ENCODE measurements at regions not wholly inside any gene's neighbourhood (a gene's known extent, or its start where the extent isn't known, plus 50 kb on each side); places are given as distances from the start of the nearest gene placed in this dataset.

DNA sequence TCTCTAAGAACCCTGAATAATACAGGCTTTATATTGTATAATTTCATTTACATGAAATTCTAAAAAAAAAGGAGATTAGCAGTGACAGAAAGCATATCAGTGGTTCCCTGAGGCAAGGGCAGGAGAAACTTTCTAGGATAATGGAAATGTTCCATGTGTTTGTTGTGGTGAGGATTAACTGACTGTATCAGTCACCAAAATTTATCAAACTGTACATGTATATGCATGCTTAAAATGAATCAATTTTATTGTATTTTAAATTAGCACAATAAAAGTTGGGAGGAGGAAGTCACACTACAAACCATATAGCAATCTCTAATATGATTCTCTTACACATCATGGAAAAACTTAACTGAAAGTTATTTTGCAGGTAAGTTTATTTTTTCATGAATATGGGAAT, 396.8 kb downstream of the EFNB2 start:
- DNase-seq (ENCODE audit: low read depth), result no peak

DNA sequence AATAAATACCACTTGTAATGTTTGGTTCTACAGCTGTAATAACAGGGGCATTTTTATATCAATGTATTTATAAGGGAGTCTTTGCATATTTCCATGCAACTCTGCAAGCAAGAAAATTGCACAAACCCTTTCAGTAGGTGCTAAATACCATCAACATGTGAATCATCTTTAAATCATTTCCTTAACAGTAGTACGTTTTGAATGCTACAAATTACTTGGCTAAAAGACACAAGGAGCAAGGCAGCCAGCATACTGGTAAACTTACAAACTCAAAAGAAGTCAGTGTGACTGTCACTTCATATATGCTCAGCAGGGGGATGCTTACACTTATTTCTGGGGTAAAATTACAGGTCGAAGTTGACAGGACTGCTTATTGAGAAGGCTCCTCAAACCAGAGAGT, 402.4 kb downstream of the EFNB2 start:
- no peak for DNase-seq (ENCODE audit: low read depth)

DNA sequence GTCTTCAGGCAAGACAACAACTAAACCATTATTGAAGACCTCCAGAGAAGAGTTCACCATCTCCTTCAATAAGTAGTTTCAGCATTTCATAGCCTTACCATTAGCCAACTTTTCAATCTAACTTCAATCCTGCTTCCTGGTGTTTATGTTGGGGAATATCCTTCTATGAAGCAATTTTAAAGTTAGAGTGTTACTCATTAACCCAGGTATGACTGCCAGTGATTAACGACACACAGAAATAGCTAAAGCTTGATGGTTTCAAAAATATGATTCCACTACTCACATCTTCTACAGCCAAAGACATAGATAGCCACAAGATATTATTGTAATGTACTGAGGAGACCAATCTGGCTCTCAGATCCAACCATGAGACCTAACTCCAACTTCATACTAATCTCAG, 403.2 kb downstream of the EFNB2 start:
- no peak for DNase-seq (ENCODE audit: low read depth)

DNA sequence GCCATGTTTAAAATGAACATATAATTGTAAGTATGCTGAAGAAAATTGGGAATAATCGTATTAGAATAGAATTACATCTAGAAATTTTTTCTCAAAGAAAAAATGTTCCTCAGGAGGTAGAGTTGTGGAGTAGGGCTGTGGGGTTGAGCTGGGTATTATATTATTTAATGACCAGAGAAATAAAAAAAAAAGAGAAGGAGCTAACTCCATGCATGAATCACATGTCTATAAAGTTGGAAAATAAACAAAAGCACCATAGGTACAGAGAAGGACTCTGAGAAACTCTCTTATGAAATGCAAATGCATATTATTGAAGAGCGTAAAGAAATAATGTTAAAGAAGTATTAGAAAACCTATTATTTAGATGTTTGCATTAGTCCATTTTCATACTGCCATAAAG, 405.5 kb downstream of the EFNB2 start:
- no peak for DNase-seq (ENCODE audit: low read depth)

DNA sequence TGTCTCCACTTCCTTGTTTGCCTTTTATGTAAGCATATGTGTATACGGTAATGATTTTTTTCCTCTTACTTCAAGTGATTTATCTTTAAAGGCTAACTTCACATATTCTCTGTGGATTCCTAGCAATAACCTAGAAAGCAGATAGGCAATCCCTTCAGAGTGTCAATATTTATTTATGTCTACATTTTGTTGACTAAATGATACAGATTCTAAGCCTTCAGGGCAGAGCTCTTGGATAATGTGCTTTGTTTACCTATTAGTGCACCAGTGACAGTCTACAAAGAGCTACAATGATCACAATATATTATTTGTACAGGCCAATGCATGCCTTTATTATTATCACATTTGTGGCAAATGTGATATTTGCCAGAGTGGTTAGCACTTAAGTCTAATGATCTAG, 406.2 kb downstream of the EFNB2 start:
- no peak for DNase-seq (ENCODE audit: low read depth)

DNA sequence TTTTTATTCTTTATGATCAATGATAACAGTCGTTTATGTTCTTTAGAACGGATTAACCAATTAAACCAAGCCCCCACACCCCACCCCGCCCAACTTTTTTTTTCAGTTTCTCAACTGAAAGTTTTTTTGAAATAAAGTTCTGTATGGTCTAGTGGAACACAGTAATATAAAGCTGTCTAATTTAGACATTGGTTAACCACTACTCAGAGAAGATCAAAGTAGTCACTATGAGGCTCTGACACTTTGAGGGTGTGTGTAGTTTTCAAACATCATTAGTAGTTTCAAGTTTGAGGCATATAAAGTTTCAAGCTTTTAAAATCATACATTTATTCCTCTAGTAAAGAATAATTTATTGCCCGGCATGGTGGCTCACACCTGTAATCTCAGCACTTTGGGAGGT, 413.2 kb downstream of the EFNB2 start:
- no peak for DNase-seq (ENCODE audit: low read depth)

DNA sequence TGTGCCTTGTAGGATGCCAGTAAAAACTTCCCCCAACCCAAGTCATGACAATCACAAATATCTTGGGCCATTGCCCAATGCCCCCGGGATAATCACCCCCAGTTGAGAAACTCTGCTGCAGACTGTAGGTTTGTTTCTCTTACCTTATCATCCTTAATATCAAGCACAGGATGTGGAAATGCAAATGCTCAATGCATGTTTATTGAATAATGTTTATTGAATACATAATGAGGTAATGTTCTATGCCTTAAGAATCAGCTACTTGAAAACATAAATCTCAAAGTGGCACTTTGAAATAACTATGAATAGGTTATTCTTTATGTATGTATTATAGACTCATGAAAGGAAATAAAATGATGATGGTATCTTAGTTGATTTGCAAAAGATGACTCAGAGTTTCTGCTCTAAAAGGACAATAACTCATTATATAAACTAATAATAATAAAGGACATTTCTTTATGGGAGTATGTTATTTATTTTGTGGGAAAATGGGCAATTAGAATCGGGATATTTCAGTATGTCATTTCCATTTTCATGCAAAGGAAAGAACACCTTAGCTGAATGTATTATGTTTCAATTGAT, 414.2 kb downstream of the EFNB2 start:
- DNase-seq (ENCODE audit: low read depth), result no peak

DNA sequence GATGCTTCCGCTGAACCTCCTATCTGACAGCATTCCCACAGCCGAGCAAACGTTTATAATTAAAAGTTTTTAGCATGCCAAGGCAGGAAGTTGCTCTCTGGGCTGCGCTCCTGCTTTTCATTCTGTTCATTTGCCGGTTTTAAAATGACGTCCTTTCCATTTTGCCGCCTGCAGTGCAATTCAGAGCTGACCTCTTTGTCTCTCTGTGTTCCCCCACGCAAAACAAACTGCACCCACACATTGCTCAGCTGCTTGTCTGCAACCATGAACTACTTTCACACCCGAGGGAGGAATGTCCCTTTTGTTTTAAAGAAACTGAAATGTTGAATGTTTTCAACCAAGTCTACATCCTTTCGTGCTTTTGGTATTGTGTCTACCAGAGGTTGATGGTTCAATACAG, 416.5 kb downstream of the EFNB2 start:
- no peak for DNase-seq (ENCODE audit: low read depth)

DNA sequence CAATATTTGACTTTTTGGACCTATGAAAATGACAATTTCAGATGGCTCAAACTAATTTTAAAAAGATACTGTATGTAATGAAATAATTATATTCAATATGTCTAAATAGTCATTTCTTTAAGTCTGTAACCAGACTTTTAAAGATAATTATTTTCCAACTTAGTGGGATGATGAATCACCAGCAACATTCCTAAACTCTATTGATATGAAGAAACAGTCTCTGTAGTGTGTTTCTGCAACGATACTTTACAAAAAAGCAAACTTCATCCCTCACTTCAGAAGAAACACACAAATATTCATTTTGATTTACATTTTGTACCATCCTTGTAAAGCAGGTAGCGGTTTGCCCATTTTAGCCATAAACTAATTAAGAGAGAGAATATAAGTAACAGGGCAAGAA, 417.4 kb downstream of the EFNB2 start:
- no peak for DNase-seq (ENCODE audit: low read depth)

DNA sequence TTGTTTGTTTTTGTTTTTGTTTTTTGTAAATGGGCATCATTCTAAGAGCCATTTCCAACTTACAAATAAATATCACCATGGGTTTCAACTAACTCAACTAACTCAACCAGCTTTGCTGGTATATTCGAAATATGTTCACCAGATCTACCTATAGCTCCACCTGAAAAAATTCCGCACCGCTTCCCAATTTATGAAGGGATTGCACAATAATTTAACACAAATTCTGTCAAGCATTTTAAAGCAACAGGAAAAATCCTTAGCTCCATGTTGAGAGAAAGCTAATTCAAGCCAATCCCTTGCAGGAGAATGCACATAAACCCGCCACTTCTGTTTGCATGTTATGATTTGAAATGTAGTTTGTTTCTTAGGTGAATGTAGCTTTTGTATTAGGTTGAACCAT, 417.8 kb downstream of the EFNB2 start:
- DNase-seq (ENCODE audit: low read depth), result no peak

DNA sequence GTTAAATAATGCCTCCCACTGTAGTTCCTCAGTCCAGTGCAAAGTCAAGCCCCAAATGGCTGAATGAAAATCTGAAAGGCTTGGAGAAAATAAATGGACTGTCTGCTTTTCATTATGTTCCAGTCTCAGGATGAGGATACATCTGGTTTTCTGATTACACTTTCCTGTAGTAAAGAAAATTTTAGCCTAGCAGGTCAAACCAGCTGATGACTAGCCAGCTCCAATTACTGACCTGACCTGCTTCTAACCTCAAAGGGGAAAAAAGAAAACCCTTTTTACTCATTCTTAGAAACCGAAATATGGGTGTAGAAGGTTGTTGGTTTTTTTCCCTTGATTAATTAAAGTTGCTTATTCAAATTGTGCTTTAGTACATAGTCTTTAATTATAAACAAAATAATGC, 418.4 kb downstream of the EFNB2 start:
- DNase-seq (ENCODE audit: low read depth), result peak; percentile 9

DNA sequence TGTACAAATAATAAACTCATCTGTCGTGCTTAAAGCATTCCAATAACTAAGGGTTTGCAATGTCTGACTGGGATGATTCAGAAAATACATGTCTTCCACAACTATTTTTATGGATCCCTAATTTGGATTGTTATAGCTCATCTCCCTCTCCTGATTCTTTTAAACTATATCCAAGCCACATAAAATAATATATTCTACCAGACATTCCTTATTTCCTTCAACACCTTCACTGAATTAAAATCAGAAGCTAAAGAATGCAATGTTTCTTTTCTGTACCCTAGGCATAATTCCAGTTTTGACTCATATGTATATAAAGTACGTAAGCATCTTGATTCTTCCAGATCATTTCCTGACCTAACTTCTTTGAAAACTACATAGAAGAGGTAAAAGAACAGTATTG, 420.4 kb downstream of the EFNB2 start:
- no peak for DNase-seq (ENCODE audit: low read depth)

DNA sequence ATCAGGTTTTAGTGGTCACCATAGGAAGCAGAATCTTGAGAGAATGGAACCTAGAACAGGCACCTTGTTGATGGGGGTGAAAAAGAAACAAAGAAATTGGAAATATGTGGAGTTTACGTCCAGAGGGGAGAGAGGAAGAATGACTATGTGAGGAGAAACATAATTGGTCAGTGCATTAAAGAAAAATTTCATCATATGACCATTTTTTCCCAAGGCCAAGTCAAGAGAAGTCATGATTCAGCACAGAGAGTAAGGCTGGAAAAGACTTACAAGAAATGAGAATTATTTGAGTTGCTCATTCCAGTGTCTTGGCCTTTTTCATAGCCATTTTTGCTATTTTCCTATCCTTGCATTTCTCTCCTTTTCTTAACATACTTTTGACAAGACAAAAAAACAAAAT, 421.7 kb downstream of the EFNB2 start:
- DNase-seq (ENCODE audit: low read depth), result no peak

DNA sequence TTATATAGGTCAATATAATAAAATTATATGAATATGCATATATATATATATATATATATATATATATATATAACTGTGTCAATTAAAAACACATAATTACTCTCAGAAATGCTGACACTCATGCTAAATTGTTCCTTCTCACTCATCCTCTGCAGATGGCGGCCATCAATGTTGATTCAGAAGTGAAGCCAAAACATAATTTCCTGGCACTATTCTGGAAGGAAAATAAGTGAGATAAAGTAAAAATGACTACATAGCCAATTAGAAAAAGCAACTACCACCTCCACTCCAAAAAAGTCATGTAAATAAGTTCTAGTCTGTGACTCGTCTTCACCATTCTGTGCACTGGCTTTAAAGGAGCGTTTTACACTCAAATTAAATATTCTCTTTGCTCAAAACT, 423.3 kb downstream of the EFNB2 start:
- no peak for DNase-seq (ENCODE audit: low read depth)

DNA sequence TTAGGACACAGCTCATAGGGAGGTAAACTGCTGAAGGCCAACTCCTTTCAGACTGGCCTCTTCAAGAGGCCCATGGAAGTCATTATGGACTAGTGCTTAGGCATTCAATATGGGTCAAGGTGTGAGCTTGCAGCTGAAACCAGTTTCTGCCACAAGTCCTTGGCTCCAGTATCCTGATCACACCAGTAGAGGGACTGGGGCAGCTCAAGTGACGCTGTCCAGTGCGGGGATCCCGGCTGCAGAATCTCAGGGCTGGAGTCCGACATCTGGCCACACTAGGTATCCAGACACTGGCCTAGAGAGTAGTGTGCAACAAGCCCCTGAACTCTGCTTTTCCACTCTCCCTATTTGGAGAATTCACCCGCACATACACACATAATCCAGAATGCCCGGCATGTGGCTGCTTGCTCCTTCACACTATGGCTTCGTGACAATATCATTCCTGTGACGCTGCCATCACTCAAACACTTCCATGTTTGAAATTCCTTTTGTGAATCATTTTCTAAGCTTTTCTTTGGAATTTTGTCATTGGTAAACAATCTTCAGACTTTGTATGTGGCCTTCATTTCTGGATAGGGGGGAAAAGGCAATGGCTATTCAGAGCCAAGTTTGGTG, 425.1 kb downstream of the EFNB2 start:
- DNase-seq (ENCODE audit: low read depth), result no peak

DNA sequence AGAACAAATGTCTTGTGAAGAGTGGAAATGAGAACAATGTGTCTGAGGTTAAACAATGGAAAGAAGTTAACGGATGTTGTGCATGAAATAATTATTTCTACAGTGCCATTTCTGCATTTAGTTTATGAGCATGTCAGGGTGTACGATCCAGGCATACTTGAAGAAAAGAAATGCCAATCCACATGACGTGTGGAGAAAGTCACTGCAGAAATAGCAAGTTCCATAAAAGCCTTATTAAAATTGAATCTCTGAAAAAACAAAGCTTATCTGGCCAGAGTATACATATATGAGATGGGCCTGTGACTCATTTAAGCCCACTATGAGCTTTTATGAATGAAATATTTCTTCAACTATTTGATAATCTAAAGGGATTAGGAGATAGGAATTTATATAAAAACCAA, 426.1 kb downstream of the EFNB2 start:
- no peak for DNase-seq (ENCODE audit: low read depth)

DNA sequence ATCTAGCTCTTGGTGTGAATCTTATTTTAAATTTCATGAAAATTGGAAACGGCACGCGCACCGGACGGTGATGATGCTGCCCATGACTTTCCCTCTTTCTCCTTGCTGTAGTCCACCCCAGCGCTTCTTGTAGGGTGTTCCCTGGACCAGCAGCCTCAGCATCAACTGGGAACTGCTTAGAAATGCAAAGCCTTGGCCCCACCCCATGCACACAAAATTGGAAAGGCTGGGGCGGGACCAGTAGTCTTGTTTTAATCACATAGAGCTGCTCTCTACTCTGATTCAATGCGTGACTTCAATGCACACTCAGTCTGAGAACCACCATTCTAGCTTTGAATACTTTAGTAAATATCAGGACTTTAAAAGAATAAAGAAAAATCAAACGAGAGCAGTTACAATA, 427.1 kb downstream of the EFNB2 start:
- DNase-seq (ENCODE audit: low read depth), result no peak

DNA sequence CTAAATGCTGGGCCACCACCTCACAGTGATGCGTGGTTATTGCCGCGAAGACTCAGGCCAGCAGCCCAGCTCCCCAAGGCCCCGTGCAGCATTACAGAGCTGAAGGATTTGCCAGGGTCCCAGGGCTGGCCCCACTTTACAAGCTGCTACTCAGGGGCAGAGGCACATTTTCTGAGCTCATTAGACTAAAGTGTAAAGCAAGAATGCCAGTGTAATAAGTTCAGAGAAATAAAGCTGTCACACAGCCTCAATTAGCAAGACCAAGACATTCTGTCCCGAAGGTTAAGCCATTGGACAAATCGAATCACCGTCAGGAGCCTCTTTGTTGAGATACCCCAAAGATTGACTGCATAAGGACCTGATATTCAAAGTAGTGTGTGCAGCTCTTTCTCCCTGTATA, 428.4 kb downstream of the EFNB2 start:
- DNase-seq (ENCODE audit: low read depth), result no peak

DNA sequence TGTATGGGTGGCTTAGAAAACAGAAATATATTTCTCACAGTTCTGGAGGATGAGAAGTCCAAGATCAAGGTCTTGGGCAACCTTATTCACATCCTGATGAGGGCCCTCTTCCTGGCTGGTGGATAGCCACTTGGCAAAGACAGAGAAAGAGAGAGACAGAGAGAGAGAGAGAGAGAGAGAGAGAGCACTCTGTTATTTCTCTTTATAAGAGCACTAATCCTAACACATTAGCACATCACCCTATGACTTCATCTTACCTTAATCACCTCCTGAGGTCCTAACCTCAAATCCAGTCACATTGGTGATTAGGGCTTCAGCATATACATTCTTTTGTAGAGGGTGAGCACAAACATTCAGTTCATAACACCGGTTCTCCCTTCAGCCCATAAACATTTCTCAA, 430.3 kb downstream of the EFNB2 start:
- DNase-seq (ENCODE audit: low read depth), result no peak

DNA sequence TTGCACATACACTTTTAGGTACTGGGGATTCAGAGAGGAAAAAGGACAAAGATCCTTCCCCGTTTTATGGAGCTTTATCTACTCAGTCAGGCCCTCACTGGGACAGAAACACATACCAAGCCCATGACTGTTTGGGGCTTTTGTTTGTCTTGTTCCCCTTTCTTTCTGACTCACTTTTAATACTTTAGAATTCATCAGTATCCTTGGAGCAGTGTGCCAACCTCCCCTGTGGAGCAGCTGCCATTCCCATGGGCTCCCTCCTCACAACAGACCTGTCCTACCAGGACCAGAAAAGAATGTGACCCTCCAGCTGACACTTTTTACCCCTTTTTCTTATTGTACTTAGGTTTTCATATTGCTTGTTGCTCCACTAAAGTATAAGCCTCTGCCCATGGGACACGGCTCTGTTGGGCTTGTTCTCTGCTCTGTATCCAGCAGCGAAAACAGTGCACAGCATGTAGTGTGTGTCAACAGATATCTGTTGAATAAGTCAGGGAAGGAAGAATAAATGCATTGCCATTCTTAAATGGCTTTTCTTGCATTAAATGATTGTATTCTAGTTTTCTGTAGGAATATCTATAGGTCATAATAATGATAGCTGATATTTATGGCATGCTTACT, 431.1 kb downstream of the EFNB2 start:
- no peak for DNase-seq (ENCODE audit: low read depth)

DNA sequence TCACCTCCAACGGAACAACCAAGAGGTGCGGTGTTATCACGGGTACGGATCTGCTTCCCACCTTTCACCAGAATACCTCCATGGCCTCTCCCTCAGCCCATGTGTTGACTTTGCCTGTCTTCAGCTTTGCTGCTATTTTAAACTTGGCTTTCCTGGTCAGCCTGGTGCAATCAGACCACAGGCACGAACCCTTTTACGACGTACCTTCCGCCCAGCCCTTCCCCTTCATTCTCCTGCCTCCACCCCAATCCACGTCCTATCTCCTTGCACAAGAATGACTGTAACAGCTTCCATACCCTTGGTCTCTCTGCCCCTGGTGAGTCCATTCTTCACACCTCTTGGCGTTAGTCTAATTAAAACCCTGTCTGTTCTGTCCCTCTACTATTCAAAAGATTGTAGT, 431.7 kb downstream of the EFNB2 start:
- DNase-seq (ENCODE audit: low read depth), result no peak

DNA sequence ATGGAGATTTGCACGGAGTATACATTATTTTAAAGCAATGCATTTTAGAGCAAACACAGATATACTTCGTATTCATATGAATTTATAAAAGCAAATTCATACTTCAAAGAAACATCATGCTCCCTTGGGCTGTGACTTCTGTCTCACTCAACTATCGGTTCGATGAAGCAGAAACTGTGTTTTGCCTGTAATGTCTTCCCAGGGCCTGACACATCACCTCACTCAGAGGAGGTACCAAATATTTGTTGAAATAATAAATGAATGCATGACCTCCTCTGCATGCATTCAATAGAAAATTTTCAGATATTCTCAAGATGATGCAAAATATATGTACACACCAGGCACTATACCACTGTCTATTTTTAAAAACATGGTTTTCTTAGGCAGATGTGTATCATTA, 432.7 kb downstream of the EFNB2 start:
- DNase-seq (ENCODE audit: low read depth), result no peak

DNA sequence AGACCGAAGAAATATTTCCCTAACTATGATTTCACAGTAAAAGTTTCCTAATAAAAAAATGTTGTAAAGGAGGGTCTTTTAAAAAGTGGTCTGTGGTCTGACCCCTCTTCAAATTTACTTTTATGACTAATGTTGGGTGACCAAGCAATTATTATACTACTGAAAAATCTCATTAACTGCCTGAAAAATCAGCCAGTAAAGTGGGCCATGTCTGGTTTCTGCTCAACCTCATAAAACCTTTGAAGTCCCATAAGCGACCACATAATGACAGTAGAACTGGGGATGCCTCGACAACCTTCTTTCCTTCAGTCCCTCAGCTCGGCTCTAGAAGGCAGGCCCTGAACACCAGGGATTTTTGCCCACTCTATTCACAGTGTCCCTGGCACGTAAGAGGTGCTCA, 434.3 kb downstream of the EFNB2 start:
- no peak for DNase-seq (ENCODE audit: low read depth)

Measured in forelimb muscle (tissue), 1 donor.